ENCODE measurements at regions not wholly inside any gene's neighbourhood (a gene's known extent, or its start where the extent isn't known, plus 50 kb on each side); places are given as distances from the start of the nearest gene placed in this dataset.

- no peak for TF ChIP-seq POLR2A (IDR thresholded peaks at IDR 0.05; ENCODE audit: low read depth, low read length)
- no peak for TF ChIP-seq POLR2AphosphoS5 (IDR thresholded peaks at IDR 0.05; ENCODE audit: low read depth, low read length)
These were observed 110.2 kb downstream of the FCRL5 start for GRCh38 chr1:157442065-157442464.

Measured in GM12892 (cell line).